PC-9 (cell line): ENCODE measurements at regions not wholly inside any gene's neighbourhood (a gene's known extent, or its start where the extent isn't known, plus 50 kb on each side); places are given as distances from the start of the nearest gene placed in this dataset.
"Not testable (repeated sequence)": the region's sequence is repeated elsewhere in the genome, so short reads cannot be mapped to it uniquely, and the experiment has no call there.

ENCODE experiments used
- BruUV-seq: library from RNA; stranded (reverse); fragments of 400-500 nt; replicated peaks from 2 replicates; lab custom pipeline; 2021; lab: Mats Ljungman, UMichigan
- CTCF ChIA-PET: fragments of 300-600 bp; sonication (Branson Sonifier 250); formaldehyde crosslinking; loops from one replicate; lab custom pipeline; 2022; ENCODE audit warnings: antibody characterized with exemption; lab: Charles Lee
- POLR2A ChIA-PET: fragments of 300-600 bp; sonication (Branson Sonifier 250); formaldehyde crosslinking; loops from one replicate; lab custom pipeline; 2022; ENCODE audit warnings: antibody characterized with exemption; ENCODE audit not compliant: unreplicated experiment; lab: Charles Lee
- DNase-seq, 2 experiments: peaks; one replicate each; pipeline versions ENCODE4 v3.0.0 to v3.0.0-alpha.2; 2015 to 2022; ENCODE audit warnings: mixed read lengths in 1 of 2
- H2AFZ ChIP-seq: fragments of 200-600 bp; sonication (generic); 2 replicates; pipeline ENCODE4 v1.8.1; 2017; ENCODE audit warnings: antibody characterized with exemption
- H3F3A ChIP-seq: fragments of 200-600 bp; sonication (generic); 2 replicates; pipeline ENCODE4 v1.8.1; 2017; ENCODE audit warnings: antibody characterized with exemption, mild to moderate bottlenecking, low read depth; ENCODE audit not compliant: insufficient read depth
- H3K27ac ChIP-seq: fragments of 200-600 bp; sonication (generic); 2 replicates; pipeline ENCODE4 v1.6.1; 2016; ENCODE audit warnings: mixed run types
- H3K27me3 ChIP-seq: fragments of 200-600 bp; sonication (generic); 2 replicates; pipeline ENCODE4 v1.6.1; 2016; ENCODE audit warnings: low read depth, mixed run types; ENCODE audit not compliant: insufficient read depth
- H3K36me3 ChIP-seq: fragments of 200-600 bp; sonication (generic); 2 replicates; pipeline ENCODE4 v1.6.1; 2016; ENCODE audit warnings: low read depth, mixed run types
- H3K4me1 ChIP-seq: fragments of 200-600 bp; sonication (generic); replicated peaks from 2 replicates; pipeline ENCODE4 v1.6.1; 2016; ENCODE audit warnings: mixed run types; ENCODE audit not compliant: insufficient read depth
- H3K4me2 ChIP-seq: fragments of 200-600 bp; sonication (generic); 2 replicates; pipeline ENCODE4 v1.6.1; 2017; ENCODE audit warnings: mixed run types
- H3K4me3 ChIP-seq: fragments of 200-600 bp; sonication (generic); 2 replicates; pipeline ENCODE4 v1.6.1; 2016; ENCODE audit warnings: mixed run types
- H3K79me2 ChIP-seq: fragments of 200-600 bp; sonication (generic); 2 replicates; pipeline ENCODE4 v1.6.1; 2017; ENCODE audit warnings: low read depth, mixed run types
- H3K9me2 ChIP-seq: fragments of 200-600 bp; sonication (generic); 2 replicates; pipeline ENCODE4 v1.8.1; 2017; ENCODE audit warnings: mild to moderate bottlenecking; ENCODE audit not compliant: insufficient read depth
- H3K9me3 ChIP-seq: fragments of 200-600 bp; sonication (generic); 2 replicates; pipeline ENCODE4 v1.8.1; 2016; ENCODE audit warnings: low read depth; ENCODE audit not compliant: insufficient read depth
- H4K20me1 ChIP-seq: fragments of 200-600 bp; sonication (generic); 2 replicates; pipeline ENCODE4 v1.8.1; 2017; ENCODE audit not compliant: insufficient read depth
- CTCF ChIP-seq: fragments of 200-600 bp; sonication (generic); conservative IDR thresholded peaks from 2 replicates; pipeline ENCODE4 v1.6.1; 2017; ENCODE audit warnings: mixed run types, antibody characterized with exemption, mild to moderate bottlenecking, moderate library complexity
- EZH2 ChIP-seq: fragments of 200-600 bp; sonication (generic); IDR thresholded peaks from 2 replicates; pipeline ENCODE4 v1.8.0; 2017; ENCODE audit warnings: antibody characterized with exemption, low read depth
- intact Hi-C: fragments of 100-400 bp; cut with micrococcal nuclease; formaldehyde crosslinking; loops from one replicate; pipeline ENCODE4 v1.10.0; 2022; ENCODE audit not compliant: unreplicated experiment

- no peaks in the 10 kb centered on the region for H3K4me1 ChIP-seq
- POLR2A ChIA-PET = interaction anchor here (0.6 kb wide), 1 partner anchor 54 kb away, joined by 6 read pairs; no protein-coding TSS in a partner anchor
Measured at GRCh38 chr9:85876628-85877027, 64.3 kb upstream of the NAA35 start.

GRCh38 chr9:85878872-85879597 lies 61.9 kb upstream of the NAA35 start:
- H3K27ac ChIP-seq, BruUV-seq, intact Hi-C loops, H3K79me2 ChIP-seq, H3K4me3 ChIP-seq, DNase-seq, H3K27me3 ChIP-seq, H3F3A ChIP-seq, H3K36me3 ChIP-seq, CTCF ChIA-PET, H3K9me3 ChIP-seq, POLR2A ChIA-PET, H3K4me1 ChIP-seq, H3K9me2 ChIP-seq, H4K20me1 ChIP-seq, H3K4me2 ChIP-seq, H2AFZ ChIP-seq: not testable (repeated sequence)

More at GRCh38 chr9:85876628-85877027, 64.3 kb upstream of the NAA35 start:
- H4K20me1 ChIP-seq = no peaks in the 10 kb centered on the region
- H3K4me2 ChIP-seq = no peak overlapping the region
- no peak overlapping the region for H2AFZ ChIP-seq
- H3K36me3 ChIP-seq = no peaks in the 10 kb centered on the region
- H3K27me3 ChIP-seq = no peaks in the 10 kb centered on the region
- CTCF ChIA-PET = interaction anchor here (0.6 kb wide), 1 partner anchor 155 kb away, joined by 3 read pairs; no protein-coding TSS in a partner anchor
- DNase-seq = no peak
- H3K4me3 ChIP-seq = no peak overlapping the region
- H3K9me3 ChIP-seq = no peaks in the 10 kb centered on the region
- intact Hi-C loops = no loop called here
- TF ChIP-seq EZH2 = no peak
- TF ChIP-seq CTCF = no peak
- H3K27ac ChIP-seq = no peak overlapping the region
- no peaks in the 10 kb centered on the region for H3F3A ChIP-seq
- no peaks in the 10 kb centered on the region for H3K9me2 ChIP-seq
- H3K79me2 ChIP-seq = no peaks in the 10 kb centered on the region
- no TSS peak for BruUV-seq

- CTCF ChIA-PET = not testable (repeated sequence)
Measured at GRCh38 chr9:85880507-85880906, 60.4 kb upstream of the NAA35 start.

GRCh38 chr9:85884256-85884655 lies 56.7 kb upstream of the NAA35 start:
- Histone ChIP-seq H3F3A (no peaks in the 10 kb centered on the region), H3K4me1 (no peaks in the 10 kb centered on the region), H3K36me3 (no peaks in the 10 kb centered on the region), H3K27ac (no peak overlapping the region), H4K20me1 (no peaks in the 10 kb centered on the region), H3K9me2 (no peaks in the 10 kb centered on the region), H3K79me2 (no peaks in the 10 kb centered on the region), H3K4me3 (no peak overlapping the region), H3K27me3 (no peaks in the 10 kb centered on the region), H3K4me2 (peak overlapping the region; percentile 28; the same call in 1 of the 2 replicates), H2AFZ (0 out of 2 replicates have a peak overlapping the region, but pooled peaks have one; percentile 17), H3K9me3 (no peaks in the 10 kb centered on the region)
- peak; percentile 7 to 56 for DNase-seq
- TF ChIP-seq EZH2 (no peak), CTCF (no peak)
- POLR2A ChIA-PET = no interaction called here
- CTCF ChIA-PET = no interaction called here
- BruUV-seq = no TSS peak
- intact Hi-C loops = no loop called here

More at GRCh38 chr9:85880507-85880906, 60.4 kb upstream of the NAA35 start:
- POLR2A ChIA-PET, H3K4me1 ChIP-seq, H3K9me2 ChIP-seq, H3K4me3 ChIP-seq, DNase-seq, H3K36me3 ChIP-seq, H4K20me1 ChIP-seq, H3K27me3 ChIP-seq, H3K9me3 ChIP-seq, H3K4me2 ChIP-seq, H2AFZ ChIP-seq, H3K79me2 ChIP-seq, BruUV-seq, intact Hi-C loops, H3F3A ChIP-seq, H3K27ac ChIP-seq: not testable (repeated sequence)
